GM21717 (cell line): ENCODE measurements at regions not wholly inside any gene's neighbourhood (a gene's known extent, or its start where the extent isn't known, plus 50 kb on each side); places are given as distances from the start of the nearest gene placed in this dataset.

Experiments used
- ATAC-seq: cut with Tn5 transposase; IDR thresholded peaks from one replicate; pipeline ENCODE4 v1.9.1; 2021; ENCODE audit warnings: mild to moderate bottlenecking, moderate library complexity; ENCODE audit not compliant: unreplicated experiment

DNA sequence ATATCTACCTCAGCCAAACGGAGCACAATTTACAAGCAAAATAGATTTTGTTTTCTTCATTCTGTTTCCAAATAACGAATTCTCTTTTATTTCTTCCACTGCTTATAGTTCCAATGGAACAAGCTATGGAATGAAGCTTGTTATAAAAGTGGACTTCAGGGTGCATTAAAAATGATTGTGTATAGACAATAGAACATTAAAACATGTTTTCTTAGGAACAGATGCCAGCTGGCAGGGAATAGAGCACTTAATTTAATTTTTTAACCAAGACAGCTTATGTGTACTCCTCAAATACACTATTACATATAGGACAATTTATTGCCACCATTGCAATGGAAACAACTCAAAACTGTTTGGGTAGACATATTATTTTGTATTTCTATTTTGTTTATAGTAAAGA lies 860.1 kb upstream of the TYRP1 start:
- no peak for ATAC-seq

GRCh38 chr9:11868795-11869194 lies 824.4 kb upstream of the TYRP1 start:
- no peak for ATAC-seq

DNA sequence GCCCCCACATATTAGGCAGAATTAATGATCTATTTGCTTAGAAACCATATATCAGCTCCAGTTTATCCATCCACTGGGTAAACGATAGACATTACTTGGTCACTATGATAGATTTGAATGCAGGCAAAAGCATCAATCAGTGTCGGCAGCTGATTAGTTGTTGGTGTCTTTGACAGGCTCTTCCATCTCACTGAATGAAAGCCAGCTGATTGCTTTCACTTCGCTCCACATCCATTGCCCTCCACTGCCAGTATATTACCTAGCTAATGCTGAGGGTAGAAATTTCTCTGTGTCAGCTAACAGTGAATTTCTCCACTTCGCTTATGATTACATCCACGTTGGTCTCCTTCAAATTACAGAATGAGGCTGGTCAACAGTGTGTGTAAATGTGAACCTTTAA lies 821.3 kb upstream of the TYRP1 start:
- ATAC-seq, result no peak

DNA sequence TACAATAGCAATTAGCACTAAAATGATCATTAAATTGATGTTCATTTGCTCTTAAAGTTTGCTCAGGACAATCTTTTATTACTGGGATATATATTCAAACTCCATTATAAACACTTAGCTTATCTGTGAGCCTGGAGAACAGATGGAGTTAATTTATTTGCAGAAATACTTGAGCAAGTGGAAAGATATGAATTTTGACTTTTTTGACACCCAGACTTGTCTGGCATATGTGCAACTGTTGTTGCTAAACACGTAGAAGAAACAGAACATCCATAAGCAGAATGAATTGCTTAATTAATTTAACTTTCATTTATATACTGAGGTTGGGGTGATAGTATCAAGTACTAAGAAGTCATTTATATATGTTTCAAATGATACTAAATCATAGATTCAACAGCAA lies 820.7 kb upstream of the TYRP1 start:
- ATAC-seq, result no peak

GRCh38 chr9:11874414-11874813 lies 818.8 kb upstream of the TYRP1 start:
- no peak for ATAC-seq

DNA sequence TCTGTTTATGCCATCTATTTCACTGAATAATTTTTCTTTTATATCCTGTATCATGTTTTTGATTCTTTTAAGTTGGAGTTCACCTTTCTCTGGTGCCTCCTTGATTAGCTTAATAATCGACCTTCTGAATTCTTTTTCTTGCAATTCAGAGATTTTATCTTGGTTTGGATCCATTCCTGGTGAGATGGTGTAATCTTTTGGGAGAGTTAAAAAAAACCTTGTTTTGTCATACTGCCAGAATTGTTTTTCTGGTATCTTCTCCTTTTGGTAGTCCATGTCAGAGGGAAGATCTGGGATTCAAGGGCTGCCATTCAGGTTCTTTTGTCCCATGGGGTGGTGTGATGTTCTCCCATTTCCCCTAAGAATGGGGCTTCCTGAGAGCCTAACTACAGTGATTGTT lies 800.8 kb upstream of the TYRP1 start:
- ATAC-seq, result no peak

DNA sequence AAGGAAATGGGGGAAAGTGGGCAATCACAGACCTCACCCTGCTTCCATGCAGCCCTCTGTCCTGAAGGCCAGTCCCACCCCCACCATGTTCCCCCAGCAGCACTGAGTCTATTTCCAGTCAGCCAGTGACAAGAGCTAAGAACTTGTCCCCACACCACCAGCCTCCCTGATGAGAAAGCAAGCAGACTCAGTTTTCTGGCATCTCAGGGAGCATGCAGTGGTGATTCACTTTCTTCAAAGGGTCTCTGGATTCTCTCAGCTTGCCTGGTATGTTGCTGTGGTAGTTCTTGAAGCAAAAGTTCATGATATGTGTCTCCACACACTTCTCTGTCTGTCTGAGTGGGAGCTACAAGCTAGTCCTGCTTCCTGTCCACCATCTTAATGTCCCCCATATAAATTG lies 799.9 kb upstream of the TYRP1 start:
- no peak for ATAC-seq

DNA sequence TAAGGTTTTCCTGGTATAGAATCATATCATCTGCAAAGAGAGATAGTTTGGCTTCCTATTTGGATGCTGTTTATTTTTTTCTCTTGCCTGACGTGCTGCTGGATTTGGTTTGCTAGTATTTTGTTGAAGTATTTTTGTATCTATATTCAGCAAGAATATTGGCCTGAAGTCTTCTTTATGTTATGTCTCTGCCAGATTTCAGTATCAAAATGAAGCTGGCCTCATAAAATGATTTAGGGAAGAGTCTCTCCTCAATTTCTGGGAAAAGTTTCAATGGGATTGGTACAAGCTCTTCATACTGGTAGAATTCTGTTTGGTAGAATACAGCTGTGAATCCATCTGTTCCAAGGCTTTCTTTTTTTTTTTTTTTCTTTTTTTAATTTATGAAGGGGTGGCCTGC lies 799.0 kb upstream of the TYRP1 start:
- no peak for ATAC-seq

GRCh38 chr9:11902610-11903009 lies 790.6 kb upstream of the TYRP1 start:
- ATAC-seq, result no peak

GRCh38 chr9:11915699-11916098 lies 777.5 kb upstream of the TYRP1 start:
- ATAC-seq, result no peak

DNA sequence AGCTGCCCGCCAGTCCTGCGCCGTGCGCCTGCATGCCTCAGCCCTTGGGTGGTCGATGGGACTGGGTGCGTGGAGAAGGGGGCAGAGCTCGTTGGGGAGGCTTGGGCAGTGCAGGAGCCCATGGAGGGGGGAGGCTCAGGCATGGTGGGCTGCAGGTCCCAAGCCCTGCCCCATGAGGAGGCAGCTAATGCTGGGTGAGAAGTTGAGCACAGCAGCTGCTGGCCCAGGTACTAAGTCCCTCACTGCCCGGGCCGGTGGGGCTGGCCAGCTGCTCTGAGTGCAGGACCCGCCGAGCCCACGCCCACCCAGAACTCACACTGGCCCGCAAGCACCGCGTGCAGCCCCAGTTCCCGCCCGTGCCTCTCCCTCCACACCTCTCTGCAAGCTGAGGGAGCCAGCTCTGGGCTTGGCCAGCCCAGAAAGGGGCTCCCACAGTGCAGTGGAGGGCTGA lies 764.3 kb upstream of the TYRP1 start:
- ATAC-seq, result no peak

DNA sequence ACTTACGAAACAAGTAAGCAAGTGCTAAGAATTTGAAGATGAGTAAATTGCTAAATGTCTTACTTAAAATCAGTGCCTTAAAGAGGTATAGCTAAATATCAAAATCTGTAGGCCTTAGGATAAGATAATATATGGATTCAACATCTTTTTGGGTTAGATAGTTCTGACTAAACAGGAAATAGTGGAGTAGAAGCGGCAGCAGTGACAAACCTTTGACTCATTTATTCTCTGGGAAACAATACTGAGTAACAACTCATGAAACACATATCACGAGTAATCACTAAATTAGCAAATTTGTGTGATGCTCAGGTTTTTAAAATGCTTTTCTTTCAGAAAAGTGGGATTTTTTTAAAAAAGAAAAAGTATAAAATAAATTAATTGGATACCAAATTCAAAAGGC lies 762.1 kb upstream of the TYRP1 start:
- no peak for ATAC-seq

GRCh38 chr9:11931751-11932150 lies 761.4 kb upstream of the TYRP1 start:
- no peak for ATAC-seq

- no peak for ATAC-seq
Measured at GRCh38 chr9:11933926-11934325, 759.3 kb upstream of the TYRP1 start.

- no peak for ATAC-seq
Measured at GRCh38 chr9:11946531-11946930, 746.7 kb upstream of the TYRP1 start.

GRCh38 chr9:11962327-11962726 lies 730.9 kb upstream of the TYRP1 start:
- no peak for ATAC-seq

DNA sequence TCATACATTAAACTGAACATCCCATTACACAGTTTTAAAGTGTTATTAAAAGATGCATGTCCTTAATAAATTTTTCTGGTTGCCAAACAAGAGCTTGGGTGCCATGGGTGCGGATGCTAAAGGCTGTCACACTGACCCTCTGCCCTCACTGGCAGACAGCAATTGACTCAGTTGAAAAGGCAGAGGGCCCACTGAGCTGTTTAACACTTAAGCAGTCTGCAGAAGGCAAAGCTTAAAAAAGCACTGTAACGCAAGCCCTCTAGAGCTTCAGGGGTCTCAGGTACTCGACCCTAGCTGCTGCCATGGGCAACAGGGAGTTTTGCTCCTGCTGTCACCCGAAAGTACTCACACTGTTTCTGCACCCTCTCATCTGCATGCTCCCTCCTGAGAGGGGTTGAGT lies 726.4 kb upstream of the TYRP1 start:
- ATAC-seq, result no peak

- no peak for ATAC-seq
Measured at GRCh38 chr9:11968631-11969030, 724.6 kb upstream of the TYRP1 start.

- ATAC-seq, result no peak
Measured at GRCh38 chr9:11973011-11973410, 720.2 kb upstream of the TYRP1 start.

- no peak for ATAC-seq
Measured at GRCh38 chr9:11973511-11973910, 719.7 kb upstream of the TYRP1 start.

- no peak for ATAC-seq
Measured at GRCh38 chr9:11992866-11993265, 700.3 kb upstream of the TYRP1 start.

- ATAC-seq, result no peak
Measured at GRCh38 chr9:12014488-12014887, 678.7 kb upstream of the TYRP1 start.

GRCh38 chr9:12054235-12054634 lies 639.0 kb upstream of the TYRP1 start:
- ATAC-seq, result no peak

DNA sequence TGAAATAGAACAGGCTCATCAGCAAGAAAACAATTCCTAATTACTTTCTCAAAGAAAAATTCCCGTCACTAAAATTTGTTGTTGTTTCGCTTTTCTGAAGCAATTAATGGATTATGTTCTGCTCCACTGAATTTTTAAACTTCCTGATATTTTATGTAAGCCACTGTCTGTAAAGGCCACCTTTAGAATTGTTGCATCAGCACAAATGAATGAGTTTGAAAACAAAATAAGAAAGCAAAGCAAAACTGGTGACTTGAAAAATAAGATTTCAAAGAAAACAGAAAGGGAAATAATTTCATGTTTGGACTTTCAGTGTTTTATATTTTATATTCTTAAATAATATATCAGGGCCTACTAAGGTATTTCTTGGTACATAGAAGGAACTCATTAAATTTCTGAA lies 636.3 kb upstream of the TYRP1 start:
- ATAC-seq, result no peak
